ENCODE measurements at regions not wholly inside any gene's neighbourhood (a gene's known extent, or its start where the extent isn't known, plus 50 kb on each side); places are given as distances from the start of the nearest gene placed in this dataset.

GRCh38 chr10:128298587-128298986 is 172.4 kb upstream of the MKI67 start:
- no peak for DNase-seq (ENCODE audit: low read depth)
- no peak overlapping the region for H3K4me3 ChIP-seq (replicated peaks; ENCODE audit: low read depth, low read length)
- no peak for TF ChIP-seq CTCF (IDR thresholded peaks at IDR 0.05; ENCODE audit: low read length, missing control alignments)

GRCh38 chr10:128300290-128300824 is 174.1 kb upstream of the MKI67 start:
- no peak for DNase-seq (ENCODE audit: low read depth)
- no peak for TF ChIP-seq CTCF (IDR thresholded peaks at IDR 0.05; ENCODE audit: low read length, missing control alignments)
- H3K4me3 ChIP-seq (replicated peaks; ENCODE audit: low read depth, low read length), result no peak overlapping the region

GRCh38 chr10:128301051-128301450 is 174.8 kb upstream of the MKI67 start:
- H3K4me3 ChIP-seq (replicated peaks; ENCODE audit: low read depth, low read length), result no peak overlapping the region
- TF ChIP-seq CTCF (IDR thresholded peaks at IDR 0.05; ENCODE audit: low read length, missing control alignments), result no peak
- no peak for DNase-seq (ENCODE audit: low read depth)

GRCh38 chr10:128302808-128303207 is 176.6 kb upstream of the MKI67 start:
- no peak overlapping the region for H3K4me3 ChIP-seq (replicated peaks; ENCODE audit: low read depth, low read length)
- DNase-seq (ENCODE audit: low read depth), result no peak
- TF ChIP-seq CTCF (IDR thresholded peaks at IDR 0.05; ENCODE audit: low read length, missing control alignments), result no peak

GRCh38 chr10:128304271-128304670 is 178.0 kb upstream of the MKI67 start:
- no peak overlapping the region for H3K4me3 ChIP-seq (replicated peaks; ENCODE audit: low read depth, low read length)
- DNase-seq (ENCODE audit: low read depth), result no peak

GRCh38 chr10:128305601-128306345 is 179.6 kb upstream of the MKI67 start:
- H3K4me3 ChIP-seq (replicated peaks; ENCODE audit: low read depth, low read length), result no peak overlapping the region
- no peak for DNase-seq (ENCODE audit: low read depth)
- no peak for TF ChIP-seq CTCF (IDR thresholded peaks at IDR 0.05; ENCODE audit: low read length, missing control alignments)

More at GRCh38 chr10:128304271-128304670, 178.0 kb upstream of the MKI67 start:
- no peak for TF ChIP-seq CTCF (IDR thresholded peaks at IDR 0.05; ENCODE audit: low read length, missing control alignments)

GRCh38 chr10:128306535-128306934 is 180.3 kb upstream of the MKI67 start:
- no peak for DNase-seq (ENCODE audit: low read depth)
- H3K4me3 ChIP-seq (replicated peaks; ENCODE audit: low read depth, low read length), result no peak overlapping the region
- no peak for TF ChIP-seq CTCF (IDR thresholded peaks at IDR 0.05; ENCODE audit: low read length, missing control alignments)

Measured in fibroblast of pulmonary artery (primary cell).